CD4-positive, CD25-positive, alpha-beta regulatory T cell (primary cell): ENCODE measurements at regions not wholly inside any gene's neighbourhood (a gene's known extent, or its start where the extent isn't known, plus 50 kb on each side); places are given as distances from the start of the nearest gene placed in this dataset.
A peak's percentile ranks its signal among the peaks of the same experiment; 100 is the strongest.

Experiments used
- ATAC-seq, 2 donors: fragments of 150-1000 bp; cut with Tn5 transposase; one replicate each; pipeline ENCODE4 v1.10.0; 2021; ENCODE audit warnings: low read depth in 2 of 2, moderate number of reproducible peaks in 2 of 2, moderate library complexity in 1 of 2
- DNase-seq, 3 donors: peaks; one replicate each; pipeline versions ENCODE4 v3.0.0 to v3.0.0-alpha.2; 2012 to 2022; ENCODE audit warnings: mixed read lengths in 1 of 3
- H3K27ac ChIP-seq: one replicate; pipeline ENCODE4 v1.7.0; 2013; ENCODE audit warnings: mild to moderate bottlenecking, low read length; ENCODE audit not compliant: insufficient read depth, poor library complexity, severe bottlenecking
- H3K27me3 ChIP-seq: one replicate; pipeline ENCODE4 v1.7.0; 2013; ENCODE audit warnings: low read length; ENCODE audit not compliant: control insufficient read depth, insufficient read depth
- H3K36me3 ChIP-seq: one replicate; pipeline ENCODE4 v1.7.0; 2013; ENCODE audit warnings: mild to moderate bottlenecking, low read length, moderate library complexity; ENCODE audit not compliant: control insufficient read depth, insufficient read depth
- H3K4me1 ChIP-seq: 2 replicates; pipeline ENCODE4 v1.7.0; 2013; ENCODE audit warnings: mild to moderate bottlenecking, low read length; ENCODE audit not compliant: insufficient read depth, control insufficient read depth, poor library complexity, severe bottlenecking
- H3K4me3 ChIP-seq: one replicate; pipeline ENCODE4 v1.7.0; 2013; ENCODE audit warnings: low read depth, mild to moderate bottlenecking, low read length, moderate library complexity
- H3K9me3 ChIP-seq, 2 experiments: 1 replicate in 1 of 2; 2 replicates in 1 of 2; pipeline ENCODE4 v1.7.0; 2013; ENCODE audit warnings: low read length in 2 of 2, mild to moderate bottlenecking in 1 of 2, moderate library complexity in 1 of 2; ENCODE audit not compliant: control insufficient read depth in 2 of 2
- H3K27ac Mint-ChIP-seq, 3 donors: one replicate each; pipeline ENCODE4 v1.8.0; 2020 to 2022; ENCODE audit warnings: mild to moderate bottlenecking in 3 of 3, mixed read lengths in 3 of 3, moderate library complexity in 2 of 3
- H3K27me3 Mint-ChIP-seq: one replicate; pipeline ENCODE4 v1.8.0; 2022; ENCODE audit warnings: mild to moderate bottlenecking, mixed read lengths
- H3K36me3 Mint-ChIP-seq: one replicate; pipeline ENCODE4 v1.8.0; 2020; ENCODE audit warnings: mixed read lengths
- H3K4me1 Mint-ChIP-seq, 4 donors: one replicate each; pipeline ENCODE4 v1.8.0; 2020 to 2022; ENCODE audit warnings: mixed read lengths in 4 of 4, mild to moderate bottlenecking in 1 of 4
- H3K4me3 Mint-ChIP-seq, 4 donors: one replicate each; pipeline ENCODE4 v1.8.0; 2020 to 2022; ENCODE audit warnings: mild to moderate bottlenecking in 4 of 4, mixed read lengths in 4 of 4, moderate library complexity in 3 of 4
- H3K9me3 Mint-ChIP-seq, 7 donors: one replicate each; pipeline ENCODE4 v1.8.0; 2020 to 2022; ENCODE audit warnings: mixed read lengths in 7 of 7, mild to moderate bottlenecking in 3 of 7, moderate library complexity in 2 of 7

DNA sequence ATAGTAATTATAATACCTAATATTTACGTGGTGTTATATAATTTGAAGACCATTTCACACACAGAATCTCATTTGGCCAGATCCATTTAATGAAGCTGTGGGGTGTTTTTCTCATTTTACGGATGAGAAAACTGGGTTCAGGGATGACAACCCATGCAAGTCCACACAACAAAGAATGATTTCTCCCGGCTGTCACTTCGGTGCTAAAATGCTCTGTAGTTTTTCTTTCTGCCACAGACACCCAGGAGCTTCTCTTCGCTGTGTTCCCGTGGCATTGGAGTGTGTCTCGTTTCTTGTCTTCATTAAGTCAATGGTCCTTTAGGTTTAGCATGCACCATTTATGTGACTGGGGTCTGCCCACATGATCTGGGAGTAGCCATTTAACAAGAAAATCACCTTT, 308.5 kb downstream of the ENC1 start:
- H3K27me3 ChIP-seq, result no peaks in the 10 kb centered on the region
- H3K36me3 ChIP-seq, result no peaks in the 10 kb centered on the region
- DNase-seq (no peak), ATAC-seq (no peak)
- no peak overlapping the region for H3K27ac Mint-ChIP-seq
- no peaks in the 10 kb centered on the region for H3K36me3 Mint-ChIP-seq
- no peak overlapping the region for H3K4me3 Mint-ChIP-seq
- peaks cover 0 to 3% (median 0%) of the 10 kb centered on the region in 7 donors for H3K9me3 Mint-ChIP-seq
- no peaks in the 10 kb centered on the region for H3K27me3 Mint-ChIP-seq
- peaks cover 0 to 3% (median 0%) of the 10 kb centered on the region in 4 donors for H3K4me1 Mint-ChIP-seq
- no peaks in the 10 kb centered on the region for H3K9me3 ChIP-seq
- H3K4me3 ChIP-seq, result no peak overlapping the region
- no peaks in the 10 kb centered on the region for H3K4me1 ChIP-seq
- H3K27ac ChIP-seq, result no peak overlapping the region

DNA sequence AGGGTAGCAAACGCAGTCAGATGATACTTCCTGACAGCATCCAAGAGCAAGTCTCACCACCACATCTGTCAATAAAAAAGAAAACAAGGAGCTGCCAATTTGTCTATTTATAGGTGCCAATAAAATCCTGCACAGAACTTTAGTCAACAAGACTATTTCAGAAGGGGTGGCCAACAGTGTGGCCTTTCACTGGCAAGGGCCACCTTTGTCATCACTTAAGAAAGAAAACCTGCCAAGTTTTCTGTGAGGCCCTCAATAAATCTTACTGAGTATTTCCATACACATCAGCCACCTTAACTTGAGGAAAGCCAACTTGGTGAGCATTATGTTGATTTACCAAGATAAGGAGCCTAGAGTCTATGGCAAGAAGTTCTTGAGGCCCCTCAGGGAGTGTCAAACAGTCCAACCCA, 312.3 kb downstream of the ENC1 start:
- no peak overlapping the region for H3K27ac ChIP-seq
- no peak overlapping the region for H3K4me3 ChIP-seq
- no peaks in the 10 kb centered on the region for H3K27me3 ChIP-seq
- no peaks in the 10 kb centered on the region for H3K36me3 ChIP-seq
- H3K4me1 ChIP-seq, result no peaks in the 10 kb centered on the region
- Mint-ChIP-seq H3K27ac (peak overlapping the region in 1 of 3 donors; percentile 57), H3K27me3 (no peaks in the 10 kb centered on the region), H3K4me1 (peaks cover 0 to 3% (median 1%) of the 10 kb centered on the region in 4 donors), H3K4me3 (no peak overlapping the region), H3K36me3 (no peaks in the 10 kb centered on the region), H3K9me3 (peaks cover 0 to 3% (median 0%) of the 10 kb centered on the region in 7 donors)
- ATAC-seq (no peak), DNase-seq (no peak)
- no peaks in the 10 kb centered on the region for H3K9me3 ChIP-seq

DNA sequence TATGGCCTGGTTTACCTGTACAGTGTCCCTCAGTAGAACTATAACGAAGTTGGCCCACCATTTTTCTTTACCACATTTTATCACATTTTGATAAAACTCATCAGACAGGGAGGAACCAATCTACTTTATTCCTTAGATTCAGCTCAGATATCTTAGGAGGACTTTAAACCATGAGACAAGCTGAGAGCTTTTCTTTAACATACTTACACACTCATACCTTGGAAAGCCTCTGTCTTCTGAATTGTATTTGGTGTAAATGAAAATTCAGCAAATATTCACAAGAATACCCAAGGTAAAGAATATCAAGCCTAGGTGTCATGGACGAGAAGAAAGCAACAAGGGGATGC, 313.2 kb downstream of the ENC1 start:
- no peak for DNase-seq
- no peaks in the 10 kb centered on the region for H3K9me3 ChIP-seq
- peaks cover 0 to 3% (median 1%) of the 10 kb centered on the region in 4 donors for H3K4me1 Mint-ChIP-seq
- H3K27me3 ChIP-seq, result no peaks in the 10 kb centered on the region
- peaks cover 0 to 3% (median 0%) of the 10 kb centered on the region in 7 donors for H3K9me3 Mint-ChIP-seq
- H3K36me3 ChIP-seq, result no peaks in the 10 kb centered on the region
- H3K27ac ChIP-seq, result no peak overlapping the region
- no peak for ATAC-seq
- no peak overlapping the region for H3K4me3 Mint-ChIP-seq
- H3K27me3 Mint-ChIP-seq, result no peaks in the 10 kb centered on the region
- no peaks in the 10 kb centered on the region for H3K36me3 Mint-ChIP-seq
- no peaks in the 10 kb centered on the region for H3K4me1 ChIP-seq
- H3K27ac Mint-ChIP-seq, result no peak overlapping the region
- H3K4me3 ChIP-seq, result no peak overlapping the region

DNA sequence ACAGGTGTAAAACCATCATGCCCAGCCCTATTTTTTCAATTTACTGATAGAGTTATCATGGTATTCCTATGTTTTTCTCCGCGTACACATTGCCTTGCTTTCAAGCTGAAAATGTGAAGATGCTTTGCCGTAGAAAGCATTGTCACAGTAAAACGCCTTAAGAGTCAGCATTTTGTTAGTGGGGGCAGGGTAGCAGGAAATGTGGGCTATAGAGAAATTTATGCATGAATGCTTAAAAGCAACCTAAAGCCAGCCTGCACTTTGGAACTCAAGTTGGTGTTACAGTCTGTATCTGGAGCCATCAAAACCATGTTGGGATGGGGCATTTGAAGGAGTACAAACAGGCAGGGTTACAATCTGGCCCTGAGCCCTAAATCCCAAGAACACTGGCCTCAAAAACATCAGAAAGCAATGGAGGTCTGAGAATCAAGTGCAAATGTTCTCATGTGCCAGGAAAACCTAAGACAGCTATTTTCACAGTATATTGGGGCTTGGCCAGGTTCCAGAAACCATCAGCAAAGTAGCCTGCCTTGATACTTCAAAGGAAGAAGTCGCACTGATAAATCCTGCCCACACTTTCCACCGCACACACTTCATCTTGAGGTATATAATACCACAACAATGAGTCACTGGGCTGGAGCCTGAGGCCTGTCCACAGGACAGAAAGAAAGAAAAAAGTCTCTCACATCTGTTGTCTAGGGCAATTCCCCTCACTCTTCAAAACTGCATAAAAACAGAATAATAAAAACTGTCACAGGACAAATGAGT, 313.8 kb downstream of the ENC1 start:
- H3K4me1 ChIP-seq, result no peaks in the 10 kb centered on the region
- Mint-ChIP-seq H3K27ac (no peak overlapping the region), H3K9me3 (peaks cover 0 to 3% (median 0%) of the 10 kb centered on the region in 7 donors), H3K4me3 (no peak overlapping the region), H3K4me1 (peaks cover 0 to 3% (median 1%) of the 10 kb centered on the region in 4 donors), H3K27me3 (no peaks in the 10 kb centered on the region), H3K36me3 (no peaks in the 10 kb centered on the region)
- DNase-seq (peak in 1 of 3 donors; percentile 30), ATAC-seq (peak; percentile 28 to 55)
- no peaks in the 10 kb centered on the region for H3K9me3 ChIP-seq
- H3K27me3 ChIP-seq, result no peaks in the 10 kb centered on the region
- no peaks in the 10 kb centered on the region for H3K36me3 ChIP-seq
- H3K27ac ChIP-seq, result no peak overlapping the region
- H3K4me3 ChIP-seq, result no peak overlapping the region

GRCh38 chr5:74325866-74326265, 314.7 kb downstream of the ENC1 start:
- H3K4me3 ChIP-seq, result no peak overlapping the region
- H3K4me3 Mint-ChIP-seq, result no peak overlapping the region
- H3K9me3 Mint-ChIP-seq, result peaks cover 0 to 3% (median 0%) of the 10 kb centered on the region in 7 donors
- H3K4me1 Mint-ChIP-seq, result peaks cover 0 to 3% (median 1%) of the 10 kb centered on the region in 4 donors
- H3K27ac ChIP-seq, result no peak overlapping the region
- no peaks in the 10 kb centered on the region for H3K9me3 ChIP-seq
- DNase-seq (no peak), ATAC-seq (no peak)
- no peaks in the 10 kb centered on the region for H3K27me3 Mint-ChIP-seq
- no peaks in the 10 kb centered on the region for H3K27me3 ChIP-seq
- no peaks in the 10 kb centered on the region for H3K36me3 ChIP-seq
- H3K4me1 ChIP-seq, result no peaks in the 10 kb centered on the region
- no peak overlapping the region for H3K27ac Mint-ChIP-seq
- no peaks in the 10 kb centered on the region for H3K36me3 Mint-ChIP-seq

DNA sequence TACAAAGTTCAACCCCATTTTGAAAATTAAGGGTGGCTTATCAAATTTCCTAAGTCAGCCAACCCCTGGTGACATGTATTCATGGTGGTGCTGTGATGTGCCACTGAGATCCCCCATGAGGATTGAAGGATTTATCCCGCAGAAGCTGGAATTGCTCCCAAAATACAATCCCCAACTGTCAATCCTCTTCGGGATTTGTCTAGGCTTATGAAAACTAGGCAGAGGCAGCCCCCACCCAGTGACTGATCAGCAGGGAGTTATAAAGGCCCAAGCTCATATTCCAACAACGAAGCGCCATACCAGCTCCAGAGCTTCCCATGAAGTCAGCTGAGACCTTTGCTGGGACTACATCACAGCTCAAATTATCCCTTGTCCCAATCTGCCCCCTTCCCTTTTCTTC, 316.0 kb downstream of the ENC1 start:
- no peak overlapping the region for H3K27ac Mint-ChIP-seq
- no peak for DNase-seq

GRCh38 chr5:74322944-74323343, 317.6 kb downstream of the ENC1 start:
- Mint-ChIP-seq H3K4me3 (no peak overlapping the region), H3K27me3 (no peaks in the 10 kb centered on the region), H3K27ac (no peak overlapping the region), H3K4me1 (peaks cover 0 to 3% (median 1%) of the 10 kb centered on the region in 4 donors), H3K9me3 (peaks cover 0 to 3% (median 0%) of the 10 kb centered on the region in 7 donors), H3K36me3 (no peaks in the 10 kb centered on the region)
- Histone ChIP-seq H3K27me3 (no peaks in the 10 kb centered on the region), H3K4me1 (no peaks in the 10 kb centered on the region), H3K27ac (no peak overlapping the region), H3K9me3 (no peaks in the 10 kb centered on the region), H3K36me3 (no peaks in the 10 kb centered on the region), H3K4me3 (no peak overlapping the region)
- no peak for DNase-seq
- ATAC-seq, result no peak

More for the DNA sequence above, 316.0 kb downstream of the ENC1 start:
- H3K36me3 Mint-ChIP-seq, result no peaks in the 10 kb centered on the region
- peaks cover 0 to 3% (median 1%) of the 10 kb centered on the region in 4 donors for H3K4me1 Mint-ChIP-seq
- H3K27me3 Mint-ChIP-seq, result no peaks in the 10 kb centered on the region
- Histone ChIP-seq H3K9me3 (no peaks in the 10 kb centered on the region), H3K4me1 (no peaks in the 10 kb centered on the region), H3K36me3 (no peaks in the 10 kb centered on the region), H3K27me3 (no peaks in the 10 kb centered on the region), H3K4me3 (no peak overlapping the region), H3K27ac (no peak overlapping the region)
- no peak overlapping the region for H3K4me3 Mint-ChIP-seq
- H3K9me3 Mint-ChIP-seq, result peaks cover 0 to 3% (median 0%) of the 10 kb centered on the region in 7 donors
- ATAC-seq, result no peak

- H3K4me1 ChIP-seq, result no peaks in the 10 kb centered on the region
- H3K9me3 Mint-ChIP-seq, result peaks cover 0 to 1% (median 0%) of the 10 kb centered on the region in 7 donors
- H3K27ac Mint-ChIP-seq, result no peak overlapping the region
- DNase-seq (no peak), ATAC-seq (no peak)
- H3K9me3 ChIP-seq, result no peaks in the 10 kb centered on the region
- H3K27me3 Mint-ChIP-seq, result no peaks in the 10 kb centered on the region
- H3K4me1 Mint-ChIP-seq, result peaks cover 0 to 2% (median under 1%) of the 10 kb centered on the region in 4 donors
- H3K36me3 Mint-ChIP-seq, result no peaks in the 10 kb centered on the region
- H3K36me3 ChIP-seq, result no peaks in the 10 kb centered on the region
- no peak overlapping the region for H3K4me3 ChIP-seq
- no peaks in the 10 kb centered on the region for H3K27me3 ChIP-seq
- no peak overlapping the region for H3K27ac ChIP-seq
- no peak overlapping the region for H3K4me3 Mint-ChIP-seq
These were observed 318.3 kb downstream of the ENC1 start for GRCh38 chr5:74322191-74322590.
